ENCODE measurements at regions not wholly inside any gene's neighbourhood (a gene's known extent, or its start where the extent isn't known, plus 50 kb on each side); places are given as distances from the start of the nearest gene placed in this dataset.

DNA sequence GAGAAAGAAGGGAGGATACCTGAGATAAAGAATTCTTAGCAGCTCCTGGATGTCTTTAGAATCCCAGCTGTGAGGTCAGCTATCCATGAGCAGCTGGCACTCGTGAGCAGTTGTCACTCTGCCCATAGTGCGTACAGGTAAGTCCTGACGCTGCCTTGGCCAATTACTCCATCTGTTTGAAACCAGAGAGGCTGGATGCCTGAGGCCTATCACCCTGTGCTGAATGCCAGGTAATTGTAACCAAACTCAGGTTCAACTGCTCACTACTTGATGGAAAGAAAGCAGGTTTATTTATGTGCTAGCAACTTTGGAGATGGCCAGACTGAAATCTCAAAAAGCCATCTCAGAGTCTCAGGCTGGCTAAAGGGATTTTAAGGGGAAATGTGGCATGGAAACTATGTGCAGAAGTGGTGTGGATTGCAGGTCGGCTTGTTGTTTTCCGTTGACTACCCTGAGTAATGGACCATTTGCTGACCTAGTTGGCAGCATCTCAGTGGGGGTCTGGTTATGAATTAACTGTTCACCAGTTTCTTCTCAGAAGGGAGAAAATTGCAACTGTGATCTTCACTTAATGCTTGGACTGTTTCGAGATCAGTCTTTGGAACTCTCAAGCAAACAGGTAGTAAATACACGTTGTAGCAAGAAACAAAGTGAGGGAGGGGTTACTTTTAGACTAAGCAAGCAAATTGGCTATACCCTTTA, 1614.0 kb upstream of the PCDH10 start:
- ChIA-PET SMC1A (ENCODE audit: uncharacterized antibody, unreplicated experiment) (interaction anchor here (1.1 to 1.4 kb wide), 3 partner anchors 12 to 18 kb away, joined by 3 to 4 read pairs (median 3); no protein-coding TSS in a partner anchor), CTCF (interaction anchor here (0.6 kb wide), 2 partner anchors 91 to 716 kb away, joined by 3 to 4 read pairs; no protein-coding TSS in a partner anchor), RAD21 (ENCODE audit: unreplicated experiment) (interaction anchor here (0.7 kb wide), 1 partner anchor 68 kb away, joined by 5 read pairs; no protein-coding TSS in a partner anchor), POLR2A (no interaction called here)
- BruUV-seq (replicated peaks): no TSS peak
- H3K36me3 ChIP-seq (ENCODE audit: control insufficient read depth in 2 of 2, insufficient read depth in 2 of 2, low read length in 1 of 2): no peaks in the 10 kb centered on the region
- no peak overlapping the region for H3K27ac ChIP-seq (ENCODE audit: control insufficient read depth, insufficient read depth)
- H3K4me2 ChIP-seq (ENCODE audit: control insufficient read depth, insufficient read depth): no peak overlapping the region
- FAIRE-seq (no peak), ATAC-seq (no peak), DNase-seq (ENCODE audit: low read depth, low spot score) (no peak)
- no peaks in the 10 kb centered on the region for H3K9me3 ChIP-seq (replicated peaks; ENCODE audit: control insufficient read depth, insufficient read depth, low read length)
- no peak overlapping the region for H3K4me3 ChIP-seq
- in situ Hi-C loops (cut with MboI) (no loop called here), intact Hi-C loops (cut with micrococcal nuclease; ENCODE audit: unreplicated experiment) (no loop called here)
- no peak for TF ChIP-seq IKZF1 (conservative IDR thresholded peaks at IDR 0.05)
- TF ChIP-seq, protein P1, sequence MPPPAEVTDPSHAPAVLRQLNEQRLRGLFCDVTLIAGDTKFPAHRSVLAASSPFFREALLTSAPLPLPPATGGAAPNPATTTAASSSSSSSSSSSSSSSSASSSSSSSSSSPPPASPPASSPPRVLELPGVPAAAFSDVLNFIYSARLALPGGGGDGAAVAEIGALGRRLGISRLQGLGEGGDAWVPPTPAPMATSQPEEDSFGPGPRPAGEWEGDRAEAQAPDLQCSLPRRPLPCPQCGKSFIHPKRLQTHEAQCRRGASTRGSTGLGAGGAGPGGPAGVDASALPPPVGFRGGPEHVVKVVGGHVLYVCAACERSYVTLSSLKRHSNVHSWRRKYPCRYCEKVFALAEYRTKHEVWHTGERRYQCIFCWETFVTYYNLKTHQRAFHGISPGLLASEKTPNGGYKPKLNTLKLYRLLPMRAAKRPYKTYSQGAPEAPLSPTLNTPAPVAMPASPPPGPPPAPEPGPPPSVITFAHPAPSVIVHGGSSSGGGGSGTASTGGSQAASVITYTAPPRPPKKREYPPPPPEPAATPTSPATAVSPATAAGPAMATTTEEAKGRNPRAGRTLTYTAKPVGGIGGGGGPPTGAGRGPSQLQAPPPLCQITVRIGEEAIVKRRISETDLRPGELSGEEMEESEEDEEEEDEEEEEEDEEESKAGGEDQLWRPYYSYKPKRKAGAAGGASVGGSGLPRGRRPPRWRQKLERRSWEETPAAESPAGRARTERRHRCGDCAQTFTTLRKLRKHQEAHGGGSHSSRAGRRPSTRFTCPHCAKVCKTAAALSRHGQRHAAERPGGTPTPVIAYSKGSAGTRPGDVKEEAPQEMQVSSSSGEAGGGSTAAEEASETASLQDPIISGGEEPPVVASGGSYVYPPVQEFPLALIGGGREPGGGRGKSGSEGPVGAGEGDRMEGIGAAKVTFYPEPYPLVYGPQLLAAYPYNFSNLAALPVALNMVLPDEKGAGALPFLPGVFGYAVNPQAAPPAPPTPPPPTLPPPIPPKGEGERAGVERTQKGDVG (CRISPR knock-in tag; IDR thresholded peaks at IDR 0.05): no peak
- no peak for TF ChIP-seq RBBP5 (conservative IDR thresholded peaks at IDR 0.05)
- TF ChIP-seq SMARCA5 (IDR thresholded peaks at IDR 0.05): no peak
- no peak for TF ChIP-seq YBX1 (IDR thresholded peaks at IDR 0.05)
- TF ChIP-seq ASH2L (IDR thresholded peaks at IDR 0.05; ENCODE audit: borderline replicate concordance, low read depth): no peak
- no peak for TF ChIP-seq MXI1 (IDR thresholded peaks at IDR 0.05; ENCODE audit: low read depth, low read length)
- TF ChIP-seq SMAD5 (IDR thresholded peaks at IDR 0.05; ENCODE audit: low read depth): no peak
- TF ChIP-seq EZH2 (IDR thresholded peaks at IDR 0.05; ENCODE audit: borderline replicate concordance, control insufficient read depth, low read depth, low read length): no peak
- TF ChIP-seq FOXK2 (IDR thresholded peaks at IDR 0.05): no peak
- TF ChIP-seq NFYB (IDR thresholded peaks at IDR 0.05; ENCODE audit: insufficient read depth, low read depth, low read length): no peak
- no peak for TF ChIP-seq CEBPB (IDR thresholded peaks at IDR 0.05; ENCODE audit: borderline replicate concordance in 1 of 2, low read depth in 2 of 2, low read length in 2 of 2)
- TF ChIP-seq POLR2AphosphoS5 (IDR thresholded peaks at IDR 0.05; ENCODE audit: low read length): no peak
- TF ChIP-seq ZZZ3 (IDR thresholded peaks at IDR 0.05; ENCODE audit: control insufficient read depth, insufficient read length, low read depth): no peak
- no peak for TF ChIP-seq STAT3 (IDR thresholded peaks at IDR 0.05; ENCODE audit: low read depth, low read length)
- TF ChIP-seq POLR2AphosphoS2 (IDR thresholded peaks at IDR 0.05; ENCODE audit: low read depth, low read length): no peak
- no peak for TF ChIP-seq BACH1 (IDR thresholded peaks at IDR 0.05; ENCODE audit: borderline replicate concordance)
- TF ChIP-seq ESRRA (IDR thresholded peaks at IDR 0.05; ENCODE audit: low read length): no peak
- TF ChIP-seq SREBF1 (IDR thresholded peaks at IDR 0.05; ENCODE audit: low read length): no peak
- TF ChIP-seq, protein P2, sequence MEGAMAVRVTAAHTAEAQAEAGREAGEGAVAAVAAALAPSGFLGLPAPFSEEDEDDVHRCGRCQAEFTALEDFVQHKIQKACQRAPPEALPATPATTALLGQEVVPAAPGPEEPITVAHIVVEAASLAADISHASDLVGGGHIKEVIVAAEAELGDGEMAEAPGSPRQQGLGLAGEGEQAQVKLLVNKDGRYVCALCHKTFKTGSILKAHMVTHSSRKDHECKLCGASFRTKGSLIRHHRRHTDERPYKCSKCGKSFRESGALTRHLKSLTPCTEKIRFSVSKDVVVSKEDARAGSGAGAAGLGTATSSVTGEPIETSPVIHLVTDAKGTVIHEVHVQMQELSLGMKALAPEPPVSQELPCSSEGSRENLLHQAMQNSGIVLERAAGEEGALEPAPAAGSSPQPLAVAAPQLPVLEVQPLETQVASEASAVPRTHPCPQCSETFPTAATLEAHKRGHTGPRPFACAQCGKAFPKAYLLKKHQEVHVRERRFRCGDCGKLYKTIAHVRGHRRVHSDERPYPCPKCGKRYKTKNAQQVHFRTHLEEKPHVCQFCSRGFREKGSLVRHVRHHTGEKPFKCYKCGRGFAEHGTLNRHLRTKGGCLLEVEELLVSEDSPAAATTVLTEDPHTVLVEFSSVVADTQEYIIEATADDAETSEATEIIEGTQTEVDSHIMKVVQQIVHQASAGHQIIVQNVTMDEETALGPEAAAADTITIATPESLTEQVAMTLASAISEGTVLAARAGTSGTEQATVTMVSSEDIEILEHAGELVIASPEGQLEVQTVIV (IDR thresholded peaks at IDR 0.05; ENCODE audit: borderline replicate concordance, partially characterized antibody): no peak
- no peaks in the 10 kb centered on the region for H3K4me1 ChIP-seq (ENCODE audit: control insufficient read depth, insufficient read depth, low read length)
- H3K27me3 ChIP-seq (replicated peaks in 1 of 2; ENCODE audit: control insufficient read depth in 2 of 2, insufficient read depth in 2 of 2, low read length in 1 of 2): no peaks in the 10 kb centered on the region
- H3K79me2 ChIP-seq (ENCODE audit: control insufficient read depth, insufficient read depth, low read length): no peaks in the 10 kb centered on the region
- H4K20me1 ChIP-seq (ENCODE audit: control insufficient read depth, insufficient read depth): no peaks in the 10 kb centered on the region
- WGBS (ENCODE audit: insufficient coverage, insufficient replicate concordance, low lambda C conversion rate, missing lambda C conversion rate): 28% methylated on average over 7 of the region's 7 CpGs
- no peak overlapping the region for H3K9ac ChIP-seq (ENCODE audit: control insufficient read depth, insufficient read depth, low read length)
- H2AFZ ChIP-seq (ENCODE audit: control insufficient read depth, low read depth, low read length): no peak overlapping the region

Measured in GM12878 (cell line).